NOMO-1 (cell line): ENCODE measurements at regions not wholly inside any gene's neighbourhood (a gene's known extent, or its start where the extent isn't known, plus 50 kb on each side); places are given as distances from the start of the nearest gene placed in this dataset.
"Not testable (repeated sequence)": the region's sequence is repeated elsewhere in the genome, so short reads cannot be mapped to it uniquely, and the experiment has no call there.

Source experiments
- DNase-seq, 2 experiments: peaks; one replicate each; lab custom pipeline; 2025; ENCODE audit not compliant: unreplicated experiment in 2 of 2; lab: John Stamatoyannopoulos, UW

- peak in 1 of 2 experiments; percentile 33 for DNase-seq
Observed at GRCh38 chr20:11454966-11455799, 462.5 kb upstream of the BTBD3 start.

- DNase-seq = peak; percentile 51 to 66
Observed at GRCh38 chr20:11457488-11457887, 460.2 kb upstream of the BTBD3 start.

GRCh38 chr20:11459090-11459890, 458.4 kb upstream of the BTBD3 start:
- peak; percentile 51 to 78 for DNase-seq

DNA sequence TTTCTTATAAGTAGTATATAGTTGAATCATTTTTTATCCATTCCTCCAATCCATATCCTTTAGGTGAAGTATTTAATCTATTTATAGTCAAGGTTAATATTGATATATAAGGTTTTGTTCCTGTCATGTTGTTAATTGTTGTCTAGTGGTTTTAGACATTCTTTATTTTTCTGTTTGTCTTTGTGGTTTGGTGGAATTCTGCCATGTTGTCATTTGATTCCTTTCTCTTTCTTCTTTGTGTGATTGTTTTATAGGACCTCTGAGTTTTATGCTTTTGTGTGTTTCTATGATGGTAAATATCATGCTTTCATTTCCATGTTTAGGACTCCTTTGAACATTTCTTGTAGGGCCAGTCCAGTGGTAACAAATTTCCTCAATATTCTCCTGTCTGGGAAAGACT, 450.3 kb upstream of the BTBD3 start:
- no peak for DNase-seq

GRCh38 chr20:11468880-11469279, 448.8 kb upstream of the BTBD3 start:
- DNase-seq = no peak

DNA sequence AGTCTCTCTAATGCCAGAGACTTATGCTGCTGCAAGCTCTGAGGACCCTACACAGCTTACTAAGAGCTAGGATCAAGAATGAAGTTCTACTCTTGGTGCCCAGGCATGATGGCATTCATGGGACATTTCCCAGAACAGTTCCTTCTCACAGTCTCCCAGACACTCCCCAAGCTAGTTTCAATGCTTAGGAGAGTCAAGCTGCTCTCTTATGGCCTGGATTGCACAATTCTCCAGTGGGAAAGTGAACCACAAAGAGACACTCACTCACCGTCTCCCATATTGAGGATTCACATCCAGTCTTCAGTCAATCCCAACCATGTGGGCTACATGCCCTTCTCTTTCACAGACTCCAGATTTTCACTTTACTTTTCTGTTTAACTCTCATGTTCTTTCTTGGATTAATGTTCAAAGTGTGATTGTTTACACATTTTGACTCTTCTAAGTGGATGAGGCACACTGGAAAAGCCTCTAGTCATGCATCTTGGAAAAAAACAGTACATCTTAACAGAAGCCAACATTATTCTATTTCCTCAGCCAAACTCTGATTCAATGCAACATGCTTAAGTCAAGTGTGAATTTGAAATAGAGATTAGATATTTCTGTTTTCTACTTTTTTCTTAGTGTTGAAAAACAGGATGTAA, 447.8 kb upstream of the BTBD3 start:
- DNase-seq = no peak

DNA sequence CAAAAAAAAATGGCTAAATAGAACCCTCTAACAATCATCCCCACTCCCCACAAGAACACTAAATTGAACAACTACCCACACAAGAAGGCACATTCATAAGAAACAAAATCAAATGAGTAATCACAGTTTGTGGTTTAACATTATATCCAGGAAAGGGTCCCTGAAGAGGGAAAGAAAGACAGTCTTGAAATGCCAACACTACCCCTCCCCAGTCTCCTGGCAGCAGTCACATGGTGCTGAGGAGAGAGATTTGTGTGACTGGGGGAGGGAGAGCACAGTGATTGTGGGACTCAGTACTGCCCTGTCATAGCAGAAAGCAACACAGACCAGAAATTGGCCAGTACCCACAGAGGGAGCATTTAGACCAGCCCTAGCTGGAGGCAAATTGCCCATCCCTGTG, 443.7 kb upstream of the BTBD3 start:
- DNase-seq = no peak

DNA sequence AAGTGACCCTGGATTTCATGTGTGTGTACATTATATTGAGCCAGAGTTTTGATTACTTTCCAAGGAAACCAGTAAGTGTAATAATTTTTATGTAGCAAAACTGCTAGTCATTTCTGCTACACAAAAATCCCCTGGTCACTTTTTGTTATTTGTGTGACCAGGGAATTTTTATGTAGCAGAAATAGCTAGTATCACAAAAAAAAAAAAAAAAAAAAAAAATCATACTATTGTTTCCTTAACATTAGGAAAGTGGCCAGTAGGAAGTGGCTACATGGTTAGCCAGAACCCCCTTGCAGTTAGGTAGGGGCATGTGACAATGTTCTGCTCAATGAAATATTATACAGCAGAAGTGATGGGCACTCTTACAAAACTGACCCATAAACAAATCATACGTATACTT, 434.0 kb upstream of the BTBD3 start:
- no peak for DNase-seq

DNA sequence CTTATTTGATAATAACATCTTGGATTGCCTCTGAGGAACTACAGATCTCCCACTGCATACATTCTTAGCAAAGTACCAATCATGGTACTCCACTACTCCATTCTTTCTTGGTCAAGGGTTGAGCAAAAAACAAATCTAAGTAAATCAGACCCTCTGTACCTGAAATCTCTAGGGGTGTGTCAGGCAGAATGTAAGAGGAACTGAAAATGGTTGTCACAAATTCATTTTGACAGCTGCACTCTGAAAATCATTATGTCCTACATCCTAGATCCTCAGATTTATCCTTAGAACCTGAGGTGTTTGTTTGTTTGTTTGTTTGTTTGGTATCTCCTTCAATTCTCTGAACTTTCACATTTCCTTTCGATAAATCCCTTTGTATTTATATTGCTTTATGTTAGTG, 433.2 kb upstream of the BTBD3 start:
- no peak for DNase-seq

- DNase-seq = no peak
Observed at GRCh38 chr20:11492386-11492785, 425.3 kb upstream of the BTBD3 start.

DNA sequence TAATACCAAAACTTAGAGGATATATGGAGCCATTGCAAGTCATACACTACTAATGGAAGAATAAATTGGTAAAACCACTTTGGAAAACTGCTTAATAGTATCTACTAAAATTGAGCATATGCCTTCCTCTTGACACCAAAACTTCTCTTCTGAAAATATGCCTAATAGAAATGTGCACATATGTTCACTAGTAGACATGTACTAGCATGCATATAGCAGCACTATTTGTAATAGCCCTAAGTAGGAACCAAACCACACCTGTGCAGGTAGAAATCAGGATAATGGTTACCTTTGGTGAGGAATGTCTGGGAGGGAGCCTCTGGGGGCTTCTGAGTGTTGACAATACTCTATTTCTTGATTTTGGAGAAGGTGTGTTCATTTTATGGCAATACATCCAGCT, 424.8 kb upstream of the BTBD3 start:
- DNase-seq = no peak

GRCh38 chr20:11496380-11496779, 421.3 kb upstream of the BTBD3 start:
- no peak for DNase-seq

DNA sequence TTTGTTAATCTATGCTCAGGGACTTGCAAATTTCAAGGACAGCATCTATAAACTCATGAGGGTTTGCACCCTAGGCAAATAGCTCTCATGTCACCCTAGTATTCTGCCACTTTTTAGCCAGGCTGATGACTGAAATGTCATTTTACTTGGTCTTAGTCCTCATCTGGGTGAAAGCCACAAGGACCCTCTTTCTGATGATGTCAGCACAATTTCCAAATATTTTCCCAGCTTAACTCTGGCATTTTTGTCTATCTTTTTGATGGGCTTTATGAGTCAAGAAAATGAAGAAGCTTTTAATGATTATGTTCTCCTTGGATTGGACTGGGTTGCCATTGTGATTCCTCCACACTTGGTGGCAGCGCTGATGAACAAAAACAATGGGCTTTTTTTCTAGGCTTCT, 420.1 kb upstream of the BTBD3 start:
- DNase-seq = no peak

DNA sequence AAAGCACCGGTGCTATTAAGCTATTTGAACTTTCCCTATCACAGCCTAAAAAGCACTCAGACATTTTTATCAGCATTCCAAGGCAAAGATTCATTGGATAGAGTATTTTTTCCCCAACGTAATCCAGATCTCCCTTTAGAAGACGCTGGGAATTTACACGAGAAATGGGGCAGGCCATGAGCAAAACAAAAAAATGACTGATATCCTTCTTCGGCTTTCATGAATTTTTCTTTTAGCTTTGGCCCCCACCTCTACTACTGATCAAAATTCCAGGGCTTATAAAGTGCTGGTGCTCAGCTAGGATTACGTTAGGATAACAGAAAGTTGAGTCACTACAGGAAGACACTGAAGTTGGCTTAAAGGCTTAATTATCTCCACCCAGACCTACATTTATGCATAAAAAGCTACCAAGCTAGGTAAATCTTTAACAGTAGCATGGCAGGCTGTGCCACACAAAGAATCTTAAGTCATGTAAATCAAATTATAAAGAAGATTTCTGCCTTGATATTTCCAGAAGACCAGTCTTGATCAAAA, 418.5 kb upstream of the BTBD3 start:
- DNase-seq = no peak

- DNase-seq = peak; percentile 55 to 84
Observed at GRCh38 chr20:11502061-11502460, 415.6 kb upstream of the BTBD3 start.

DNA sequence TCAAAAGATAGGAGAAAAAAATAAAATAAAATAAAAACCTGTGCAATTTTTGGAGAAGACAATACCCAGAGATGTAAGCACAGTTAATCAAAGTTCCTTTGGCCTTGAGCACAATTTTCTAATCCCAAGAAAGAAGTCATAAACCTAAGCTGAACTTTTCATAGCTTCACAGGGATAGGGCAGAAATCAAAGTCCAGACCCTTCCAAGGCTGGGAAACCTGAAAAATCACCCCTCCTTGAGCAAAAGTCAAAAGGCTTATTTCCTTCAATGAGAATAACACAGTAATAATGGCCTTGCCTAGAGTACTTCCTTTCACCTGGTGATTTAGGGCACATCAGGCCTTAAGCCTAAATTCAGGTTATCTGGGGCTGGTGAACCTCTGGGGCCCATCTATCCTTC, 415.0 kb upstream of the BTBD3 start:
- DNase-seq = no peak

- no peak for DNase-seq
Observed at GRCh38 chr20:11509776-11510175, 407.9 kb upstream of the BTBD3 start.

- no peak for DNase-seq
Observed at GRCh38 chr20:11511821-11512220, 405.9 kb upstream of the BTBD3 start.

DNA sequence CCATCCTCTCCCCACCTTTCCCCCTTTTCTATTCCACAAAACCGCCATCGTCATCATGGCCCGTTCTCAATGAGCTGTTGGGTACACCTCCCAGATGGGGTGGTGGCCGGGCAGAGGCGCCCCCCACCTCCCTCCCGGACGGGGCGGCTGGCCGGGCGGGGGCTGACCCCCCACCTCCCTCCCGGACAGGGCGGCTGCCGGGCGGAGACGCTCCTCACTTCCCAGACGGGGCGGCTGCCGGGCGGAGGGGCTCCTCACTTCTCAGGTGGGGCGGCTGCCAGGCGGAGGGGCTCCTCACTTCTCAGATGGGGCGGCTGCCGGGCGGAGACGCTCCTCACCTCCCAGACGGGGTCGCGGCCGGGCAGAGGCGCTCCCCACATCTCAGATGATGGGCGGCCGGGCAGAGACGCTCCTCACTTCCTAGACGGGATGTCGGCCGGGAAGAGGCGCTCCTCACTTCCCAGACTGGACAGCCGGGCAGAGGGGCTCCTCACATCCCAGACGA, 404.4 kb upstream of the BTBD3 start:
- DNase-seq = not testable (repeated sequence)

GRCh38 chr20:11516448-11516847, 401.2 kb upstream of the BTBD3 start:
- no peak for DNase-seq

DNA sequence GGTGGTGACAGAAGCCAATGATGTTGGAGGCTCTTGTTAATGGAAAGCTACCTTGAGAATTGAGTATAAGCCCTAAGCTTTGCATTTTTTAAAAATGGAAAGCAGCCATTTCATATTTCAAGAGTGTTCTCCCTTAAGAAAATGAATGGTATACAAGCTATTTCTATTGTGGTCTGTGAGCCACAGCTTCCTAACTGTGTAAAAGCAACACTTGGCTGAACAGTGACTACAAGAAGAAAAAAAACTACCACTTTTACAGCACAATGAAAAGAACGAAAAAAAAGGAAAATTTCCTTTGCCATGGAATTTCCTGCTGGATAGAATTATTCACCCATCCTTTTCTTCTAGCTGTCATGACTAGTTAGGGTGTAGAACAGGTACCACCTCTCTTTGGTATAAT, 397.1 kb upstream of the BTBD3 start:
- DNase-seq = no peak
